ENCODE measurements at regions not wholly inside any gene's neighbourhood (a gene's known extent, or its start where the extent isn't known, plus 50 kb on each side); places are given as distances from the start of the nearest gene placed in this dataset.
A peak's percentile ranks its signal among the peaks of the same experiment; 100 is the strongest.

- no peak for DNase-seq (ENCODE audit: low spot score)
Measured at GRCh38 chr15:96736384-96736783, 405.9 kb downstream of the NR2F2 start.

- DNase-seq (ENCODE audit: low spot score) = no peak
Measured at GRCh38 chr15:96737408-96737807, 406.9 kb downstream of the NR2F2 start.

- no peak for DNase-seq (ENCODE audit: low spot score)
Measured at GRCh38 chr15:96746665-96747064, 416.2 kb downstream of the NR2F2 start.

GRCh38 chr15:96747291-96747690 lies 416.8 kb downstream of the NR2F2 start:
- DNase-seq (ENCODE audit: low spot score) = no peak

- DNase-seq (ENCODE audit: low spot score) = no peak
Measured at GRCh38 chr15:96750361-96750760, 419.9 kb downstream of the NR2F2 start.

GRCh38 chr15:96756146-96756545 lies 425.6 kb downstream of the NR2F2 start:
- no peak for DNase-seq (ENCODE audit: low spot score)

GRCh38 chr15:96756656-96757055 lies 426.2 kb downstream of the NR2F2 start:
- no peak for DNase-seq (ENCODE audit: low spot score)

GRCh38 chr15:96762566-96762965 lies 432.1 kb downstream of the NR2F2 start:
- DNase-seq (ENCODE audit: low spot score) = no peak

GRCh38 chr15:96764501-96764900 lies 434.0 kb downstream of the NR2F2 start:
- DNase-seq (ENCODE audit: low spot score) = no peak

GRCh38 chr15:96764946-96765345 lies 434.4 kb downstream of the NR2F2 start:
- DNase-seq (ENCODE audit: low spot score) = no peak

- DNase-seq (ENCODE audit: low spot score) = no peak
Measured at GRCh38 chr15:96766366-96766765, 435.9 kb downstream of the NR2F2 start.

- no peak for DNase-seq (ENCODE audit: low spot score)
Measured at GRCh38 chr15:96767703-96768434, 437.4 kb downstream of the NR2F2 start.

GRCh38 chr15:96768435-96768789 lies 437.9 kb downstream of the NR2F2 start:
- no peak for DNase-seq (ENCODE audit: low spot score)

GRCh38 chr15:96771035-96771434 lies 440.5 kb downstream of the NR2F2 start:
- no peak for DNase-seq (ENCODE audit: low spot score)

- no peak for DNase-seq (ENCODE audit: low spot score)
Measured at GRCh38 chr15:96774216-96774615, 443.7 kb downstream of the NR2F2 start.

GRCh38 chr15:96783746-96784145 lies 453.2 kb downstream of the NR2F2 start:
- no peak for DNase-seq (ENCODE audit: low spot score)

- DNase-seq (ENCODE audit: low spot score) = no peak
Measured at GRCh38 chr15:96790004-96790403, 459.5 kb downstream of the NR2F2 start.

- DNase-seq (ENCODE audit: low spot score) = no peak
Measured at GRCh38 chr15:96792216-96792615, 461.7 kb downstream of the NR2F2 start.

GRCh38 chr15:96796841-96797240 lies 466.3 kb downstream of the NR2F2 start:
- DNase-seq (ENCODE audit: low spot score) = no peak

- DNase-seq (ENCODE audit: low spot score) = no peak
Measured at GRCh38 chr15:96801576-96802150, 471.2 kb downstream of the NR2F2 start.

GRCh38 chr15:96802611-96803255 lies 472.2 kb downstream of the NR2F2 start:
- DNase-seq (ENCODE audit: low spot score) = no peak

- peak; percentile 67 for DNase-seq (ENCODE audit: low spot score)
Measured at GRCh38 chr15:96804754-96805153, 474.3 kb downstream of the NR2F2 start.

GRCh38 chr15:96807361-96807760 lies 476.9 kb downstream of the NR2F2 start:
- no peak for DNase-seq (ENCODE audit: low spot score)

- DNase-seq (ENCODE audit: low spot score) = no peak
Measured at GRCh38 chr15:96817900-96818299, 487.4 kb downstream of the NR2F2 start.

All from SW480 (cell line).